Mammary epithelial cell (primary cell): ENCODE measurements at regions not wholly inside any gene's neighbourhood (a gene's known extent, or its start where the extent isn't known, plus 50 kb on each side); places are given as distances from the start of the nearest gene placed in this dataset.

Experiments
- EZH2 ChIP-seq: IDR thresholded peaks from 2 replicates; pipeline ENCODE4 v1.6.1; 2012; ENCODE audit warnings: low read length, inconsistent platforms, borderline replicate concordance
- TF ChIP-seq, protein P1 (sequence below), 2 donors: IDR thresholded peaks in 1 of 2; conservative IDR thresholded peaks in 1 of 2; 2 replicates each; pipeline ENCODE4 v1.5.1; 2011 to 2012; ENCODE audit warnings: inconsistent platforms in 2 of 2, low read length in 2 of 2, mild to moderate bottlenecking in 2 of 2, control low read depth in 1 of 2, low read depth in 1 of 2; ENCODE audit not compliant: insufficient read depth in 1 of 2; ENCODE audit errors: extremely low read depth in 1 of 2

DNA sequence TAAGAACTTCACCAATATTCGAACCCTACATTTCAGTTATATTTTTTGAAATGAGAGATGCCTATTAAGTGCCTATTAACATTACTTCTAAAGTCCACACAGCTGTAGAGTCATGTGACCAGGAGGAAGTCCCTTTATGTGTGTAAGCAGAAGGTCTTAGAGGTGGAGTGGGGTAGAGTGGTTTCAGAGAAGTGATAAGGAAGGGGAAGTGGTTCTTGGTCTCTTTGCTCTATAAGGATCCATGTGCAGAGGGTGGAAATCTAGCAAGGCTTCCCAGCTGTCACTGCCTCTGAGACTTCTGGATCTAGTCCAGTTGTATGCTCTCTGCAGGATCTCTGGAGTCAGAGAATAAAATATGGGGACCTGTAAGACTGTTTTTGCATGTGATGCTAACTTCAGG lies 673.9 kb downstream of the FLRT2 start:
- TF ChIP-seq, protein P1, sequence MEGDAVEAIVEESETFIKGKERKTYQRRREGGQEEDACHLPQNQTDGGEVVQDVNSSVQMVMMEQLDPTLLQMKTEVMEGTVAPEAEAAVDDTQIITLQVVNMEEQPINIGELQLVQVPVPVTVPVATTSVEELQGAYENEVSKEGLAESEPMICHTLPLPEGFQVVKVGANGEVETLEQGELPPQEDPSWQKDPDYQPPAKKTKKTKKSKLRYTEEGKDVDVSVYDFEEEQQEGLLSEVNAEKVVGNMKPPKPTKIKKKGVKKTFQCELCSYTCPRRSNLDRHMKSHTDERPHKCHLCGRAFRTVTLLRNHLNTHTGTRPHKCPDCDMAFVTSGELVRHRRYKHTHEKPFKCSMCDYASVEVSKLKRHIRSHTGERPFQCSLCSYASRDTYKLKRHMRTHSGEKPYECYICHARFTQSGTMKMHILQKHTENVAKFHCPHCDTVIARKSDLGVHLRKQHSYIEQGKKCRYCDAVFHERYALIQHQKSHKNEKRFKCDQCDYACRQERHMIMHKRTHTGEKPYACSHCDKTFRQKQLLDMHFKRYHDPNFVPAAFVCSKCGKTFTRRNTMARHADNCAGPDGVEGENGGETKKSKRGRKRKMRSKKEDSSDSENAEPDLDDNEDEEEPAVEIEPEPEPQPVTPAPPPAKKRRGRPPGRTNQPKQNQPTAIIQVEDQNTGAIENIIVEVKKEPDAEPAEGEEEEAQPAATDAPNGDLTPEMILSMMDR (conservative IDR thresholded peaks at IDR 0.05 in 1 of 2, IDR thresholded peaks at IDR 0.05 in 1 of 2; ENCODE audit: extremely low read depth in 1 of 2, insufficient read depth in 1 of 2, low read depth in 1 of 2, low read length in 2 of 2) = no peak
- no peak for TF ChIP-seq EZH2
